HG03095 (cell line): ENCODE measurements at regions not wholly inside any gene's neighbourhood (a gene's known extent, or its start where the extent isn't known, plus 50 kb on each side); places are given as distances from the start of the nearest gene placed in this dataset.
"Not testable (repeated sequence)": the region's sequence is repeated elsewhere in the genome, so short reads cannot be mapped to it uniquely, and the experiment has no call there.

ENCODE experiments used
- ATAC-seq: cut with Tn5 transposase; IDR thresholded peaks from one replicate; pipeline ENCODE4 v1.9.1; 2021; ENCODE audit warnings: moderate library complexity; ENCODE audit not compliant: unreplicated experiment

DNA sequence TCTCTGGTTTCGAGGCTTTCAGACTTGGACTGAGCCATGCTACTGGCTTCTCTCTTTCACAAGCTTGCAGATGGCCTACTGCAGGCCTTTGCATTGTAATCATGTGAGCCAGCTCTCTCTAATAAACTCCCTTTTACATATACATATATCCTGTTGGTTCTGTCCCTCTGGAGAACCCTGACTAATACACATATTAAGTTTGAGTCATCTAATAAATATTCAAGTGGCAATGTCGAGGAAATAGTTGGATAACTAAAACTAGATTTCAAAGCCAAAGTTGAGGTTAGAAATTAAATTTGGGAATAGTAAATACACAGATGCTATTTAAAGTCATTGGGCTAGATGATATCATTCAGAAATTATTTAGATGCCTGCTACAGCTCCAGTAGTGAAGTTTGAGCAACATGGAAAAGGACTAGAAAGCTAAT lies 1343.4 kb downstream of the GRIK2 start:
- ATAC-seq = no peak

DNA sequence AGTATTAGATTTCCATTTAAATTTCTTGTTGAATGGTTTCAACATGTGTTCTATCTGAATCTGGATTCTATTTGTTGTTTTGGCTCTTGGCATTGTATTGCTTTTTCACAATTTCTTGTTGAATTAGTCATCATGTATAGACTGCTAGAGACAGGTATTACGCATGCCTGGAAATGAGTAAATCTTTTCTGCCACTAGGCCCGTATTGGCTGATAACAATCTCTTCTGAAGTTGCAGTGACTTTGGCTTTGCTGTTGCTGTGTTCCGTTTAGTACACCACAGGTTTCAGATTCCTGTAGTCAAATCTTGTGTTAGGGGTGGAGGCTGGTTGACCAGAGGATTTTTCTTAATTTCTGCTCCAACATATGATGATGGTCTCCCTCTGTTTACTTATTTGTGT lies 1339.4 kb downstream of the GRIK2 start:
- ATAC-seq = no peak

DNA sequence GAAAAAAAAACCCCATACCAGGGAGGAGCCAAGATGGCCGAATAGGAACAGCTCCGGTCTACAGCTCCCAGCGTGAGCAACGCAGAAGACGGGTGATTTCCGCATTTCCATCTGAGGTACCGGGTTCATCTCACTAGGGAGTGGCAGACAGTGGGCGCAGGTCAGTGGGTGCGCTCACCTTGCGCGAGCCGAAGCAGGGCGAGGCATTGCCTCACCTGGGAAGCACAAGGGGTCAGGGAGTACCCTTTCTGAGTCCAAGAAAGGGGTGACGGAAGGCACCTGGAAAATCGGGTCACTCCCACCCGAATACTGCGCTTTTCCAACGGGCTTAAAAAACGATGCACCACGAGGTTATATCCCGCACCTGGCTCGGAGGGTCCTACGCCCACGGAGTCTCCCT lies 1328.6 kb downstream of the GRIK2 start:
- ATAC-seq = not testable (repeated sequence)

DNA sequence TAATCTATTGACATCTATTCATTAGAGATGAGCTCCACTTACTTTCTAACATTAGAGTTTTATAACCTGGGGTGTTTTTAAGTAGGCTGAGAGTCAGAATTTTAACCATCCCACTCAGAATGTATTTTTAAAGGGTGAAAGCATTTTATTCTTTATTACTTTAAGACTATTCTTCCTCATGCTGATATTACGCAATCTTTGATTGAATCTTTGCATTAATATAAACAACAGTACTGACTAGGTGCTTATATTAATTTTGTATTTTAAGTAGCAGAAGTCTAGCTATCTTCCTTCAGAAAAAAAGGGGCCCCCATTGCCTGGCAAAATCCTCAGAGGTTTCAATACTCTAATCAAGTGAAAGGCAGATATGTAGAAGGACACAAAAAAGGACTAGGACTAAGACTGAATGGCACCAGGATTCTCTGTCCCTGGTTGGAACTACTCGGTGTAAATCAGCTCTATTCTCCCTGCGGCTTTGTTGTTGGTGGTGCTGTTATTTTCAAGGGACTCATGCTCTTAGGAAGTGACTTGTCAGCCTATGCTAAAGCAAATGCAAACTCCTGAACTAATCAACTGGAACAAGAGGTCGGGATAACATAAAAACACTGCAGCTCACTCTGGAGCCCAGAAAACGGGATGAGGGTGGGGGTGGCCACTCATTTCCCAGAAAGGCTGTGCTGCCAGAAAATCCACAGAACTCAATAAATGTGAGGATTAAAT lies 1324.4 kb downstream of the GRIK2 start:
- ATAC-seq = no peak

DNA sequence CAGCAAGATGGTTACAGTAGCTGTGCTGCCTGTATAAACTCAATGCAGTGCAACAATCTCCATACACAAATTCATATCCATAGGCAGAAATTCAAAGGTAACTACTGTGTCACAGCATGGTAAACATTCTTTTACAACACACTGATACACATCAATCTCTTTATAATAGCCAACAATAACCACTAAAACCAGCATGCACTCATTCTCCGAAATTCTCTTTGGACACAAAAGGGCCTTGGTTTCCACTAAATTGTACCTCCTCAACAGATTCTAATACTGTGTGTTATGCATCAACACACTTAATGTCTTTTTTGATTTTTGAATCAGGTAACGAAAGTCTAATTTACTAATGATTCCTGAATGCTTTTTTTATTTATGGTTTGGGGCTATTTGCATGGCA lies 1323.7 kb downstream of the GRIK2 start:
- ATAC-seq = no peak

DNA sequence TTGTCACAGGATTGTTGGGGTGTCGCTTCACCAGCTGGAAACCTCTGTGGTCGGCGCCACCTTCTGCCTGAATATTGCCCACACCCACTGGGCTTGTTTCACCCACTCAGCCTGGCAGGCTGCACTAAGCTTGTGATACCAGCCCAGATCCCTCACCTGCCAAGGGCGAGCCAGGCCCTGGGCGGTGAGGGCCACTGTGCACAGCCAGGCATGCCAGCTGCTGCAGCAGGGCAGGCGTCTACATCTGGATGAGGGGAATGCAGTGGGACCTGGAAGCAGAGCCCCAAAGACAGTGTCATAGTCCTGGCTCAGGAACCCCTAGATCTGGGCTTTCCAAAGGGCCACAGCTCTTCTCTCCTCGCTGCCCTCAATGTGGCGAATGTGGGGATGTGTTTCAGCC lies 1307.5 kb downstream of the GRIK2 start:
- ATAC-seq = no peak

DNA sequence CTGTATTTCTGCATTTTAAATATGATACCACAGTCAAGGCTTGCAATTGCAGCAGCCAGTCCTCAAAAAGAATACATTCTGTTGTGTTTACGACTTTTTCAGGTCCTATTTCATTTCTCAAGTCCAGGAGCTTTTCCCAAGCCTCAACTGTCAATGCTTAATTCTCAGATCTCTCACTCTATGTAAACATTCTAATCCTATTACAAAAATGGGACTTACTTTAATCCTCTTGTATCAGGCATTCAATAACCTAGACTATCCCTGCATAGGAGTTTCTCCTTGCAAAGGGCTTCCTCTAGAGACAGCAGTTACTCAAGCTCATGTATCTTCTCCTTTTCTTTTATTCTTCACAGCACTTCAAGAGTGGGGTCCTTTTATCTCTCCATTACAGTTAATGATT lies 1293.0 kb downstream of the GRIK2 start:
- no peak for ATAC-seq

DNA sequence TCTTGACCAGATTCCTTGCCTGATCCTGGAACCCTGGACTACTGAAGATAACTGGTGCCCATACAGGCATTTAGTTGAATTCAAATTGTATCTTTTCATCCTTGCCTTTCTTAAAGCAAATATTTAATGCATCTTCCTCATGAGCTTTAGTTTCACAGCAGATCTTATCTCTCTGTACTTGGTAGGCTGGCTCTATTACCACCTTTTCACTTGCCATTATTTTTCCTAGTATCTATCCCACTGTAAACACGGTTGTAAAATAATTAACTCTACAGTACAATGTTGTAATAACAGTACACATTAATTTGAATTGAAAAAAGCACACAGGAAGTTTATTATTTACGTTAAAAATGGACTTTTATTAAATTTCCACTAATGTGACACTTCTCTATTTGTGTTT lies 1286.9 kb downstream of the GRIK2 start:
- no peak for ATAC-seq

DNA sequence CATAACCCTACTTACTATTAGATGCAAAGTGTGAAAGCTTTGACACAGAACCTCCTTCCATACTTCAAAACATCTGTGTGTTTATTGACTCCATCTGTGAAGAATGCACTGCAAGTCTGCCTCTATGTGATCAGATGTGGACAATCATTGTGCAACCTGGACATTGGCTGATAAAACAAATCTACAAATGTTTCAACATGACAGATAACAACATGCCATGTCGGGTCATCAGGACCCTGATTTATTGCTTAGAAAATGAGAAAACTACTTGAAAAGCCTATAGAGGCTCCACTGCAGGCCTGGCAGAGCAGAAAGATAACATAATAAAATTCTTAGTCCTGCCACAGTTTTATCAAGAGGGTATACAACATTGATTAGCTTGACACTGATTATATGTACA lies 1286.4 kb downstream of the GRIK2 start:
- ATAC-seq = no peak

DNA sequence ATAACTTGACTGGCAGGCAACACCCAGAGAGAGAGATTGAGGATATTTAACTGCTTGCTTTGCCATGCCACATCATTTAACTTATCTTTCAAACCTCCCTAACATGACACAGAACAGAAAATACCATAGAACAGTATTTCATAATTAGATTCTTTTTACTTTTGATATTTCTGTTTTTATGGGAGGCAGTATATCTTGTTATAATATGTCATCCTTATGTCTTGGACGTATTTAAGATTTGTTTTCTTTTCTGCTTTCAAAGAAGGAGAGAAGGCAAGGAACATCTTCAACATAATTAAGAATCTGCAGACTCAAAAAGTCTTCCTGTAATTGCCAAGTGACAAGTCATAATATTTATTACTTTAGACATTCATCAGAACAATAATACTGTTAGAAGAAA lies 1283.7 kb downstream of the GRIK2 start:
- ATAC-seq = no peak

DNA sequence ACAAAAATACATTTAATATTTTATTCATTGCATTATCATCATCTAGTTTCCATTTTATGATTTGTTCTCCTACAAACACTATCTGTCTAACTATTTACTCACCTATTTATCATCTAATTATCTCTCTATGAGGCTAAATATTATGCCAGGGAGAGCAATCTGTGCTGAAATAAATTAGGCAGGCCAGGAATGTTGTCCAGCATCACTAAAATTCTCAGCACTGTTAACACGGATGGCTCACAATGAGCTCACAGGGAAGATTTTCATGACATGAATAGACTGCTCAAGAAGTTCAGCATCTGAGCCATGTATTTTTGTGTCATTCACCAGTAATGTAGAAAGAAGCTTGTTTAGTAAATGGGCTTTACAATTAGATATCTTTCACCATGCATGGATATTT lies 1277.2 kb downstream of the GRIK2 start:
- ATAC-seq = no peak

DNA sequence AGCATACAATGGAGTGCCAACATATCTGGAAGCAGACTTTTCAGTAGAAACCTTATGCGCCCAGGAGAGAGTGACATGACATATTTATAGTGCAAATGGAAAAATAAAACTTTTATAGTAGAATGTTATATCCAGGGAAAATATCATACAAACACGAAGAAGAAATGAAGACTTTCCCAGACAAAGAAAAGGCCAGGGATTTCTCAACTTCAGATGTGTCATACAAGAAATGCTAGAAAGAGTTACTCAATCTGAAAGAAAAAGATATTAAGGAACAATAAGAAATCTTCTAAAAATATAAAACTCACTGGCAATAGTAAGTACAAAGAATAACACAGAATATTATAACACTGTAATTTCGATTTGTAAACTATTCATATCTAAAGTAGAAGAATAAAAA lies 1269.3 kb downstream of the GRIK2 start:
- ATAC-seq = no peak

DNA sequence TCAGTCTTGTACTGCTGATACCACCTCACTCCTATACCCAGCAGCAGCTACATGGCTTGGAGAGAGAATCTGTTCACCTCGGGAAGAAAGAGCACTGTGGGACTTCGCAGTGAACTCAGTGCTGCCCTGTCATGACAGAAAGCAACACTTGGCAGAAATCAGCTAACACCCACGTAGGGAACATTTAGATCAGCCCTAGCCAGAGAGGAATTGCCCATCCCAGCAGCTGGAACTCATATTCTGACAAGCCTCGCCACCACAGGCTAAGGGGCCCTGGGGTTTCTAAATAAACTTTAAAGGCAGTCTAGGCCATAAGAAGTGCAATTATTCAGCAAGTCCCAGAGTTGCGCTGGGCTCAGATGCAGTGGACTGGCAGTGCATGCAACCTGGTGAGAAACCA lies 1266.8 kb downstream of the GRIK2 start:
- ATAC-seq = no peak

DNA sequence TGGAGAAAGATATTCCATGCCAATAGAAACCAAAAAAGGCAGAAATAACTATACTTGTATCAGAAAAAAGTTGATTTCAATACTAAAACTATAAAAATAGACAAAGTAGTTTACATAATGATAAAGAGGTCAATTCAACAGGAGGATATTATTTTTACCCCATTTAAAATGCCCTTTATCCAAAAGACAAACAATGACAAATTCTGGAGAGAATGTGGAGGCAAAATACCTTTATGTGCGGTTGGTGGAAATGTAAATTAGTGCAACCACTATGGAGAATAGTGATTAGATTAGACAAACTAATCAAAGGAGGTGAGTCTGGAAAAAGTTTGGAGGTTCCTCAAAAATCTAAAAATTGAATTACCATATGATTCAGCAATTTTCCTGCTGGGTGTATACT lies 1262.3 kb downstream of the GRIK2 start:
- no peak for ATAC-seq

DNA sequence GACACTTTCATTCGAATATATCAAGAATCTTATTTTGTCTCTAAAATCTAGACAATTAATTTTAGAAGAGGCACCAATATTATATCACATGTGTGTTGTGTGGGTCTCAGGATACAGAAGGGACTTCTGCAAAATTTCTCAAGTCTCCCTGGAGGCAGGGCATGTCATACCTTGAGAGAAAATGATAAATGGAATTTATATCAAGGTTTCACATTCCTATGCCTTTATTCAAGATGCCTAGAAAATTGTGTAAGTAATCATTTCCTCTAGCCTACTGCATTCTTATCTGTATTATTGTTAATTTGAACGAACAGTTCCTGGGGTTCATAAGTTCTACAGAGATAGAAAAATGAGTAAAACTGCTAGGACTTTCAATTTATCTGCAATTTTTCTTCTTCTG lies 1247.9 kb downstream of the GRIK2 start:
- no peak for ATAC-seq

DNA sequence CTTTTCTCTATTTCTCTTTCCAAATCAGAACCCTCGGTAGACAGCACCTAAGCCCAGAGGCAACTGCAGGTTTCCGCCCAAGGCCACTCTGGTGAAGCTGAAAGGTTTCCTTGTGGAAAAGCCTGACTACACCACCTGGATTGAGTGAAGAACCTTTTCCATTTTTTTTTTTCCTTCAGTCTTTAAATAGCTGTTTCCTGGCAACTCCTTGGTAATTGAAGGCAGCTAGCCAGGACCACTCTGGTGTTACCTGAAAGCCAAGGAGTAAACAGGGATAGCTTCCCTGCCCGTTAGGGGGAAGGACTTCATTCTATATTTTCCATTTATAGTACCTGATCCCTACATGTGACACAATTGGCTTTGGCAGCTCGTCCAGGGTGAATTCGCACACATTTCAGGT lies 1238.4 kb downstream of the GRIK2 start:
- ATAC-seq = no peak

DNA sequence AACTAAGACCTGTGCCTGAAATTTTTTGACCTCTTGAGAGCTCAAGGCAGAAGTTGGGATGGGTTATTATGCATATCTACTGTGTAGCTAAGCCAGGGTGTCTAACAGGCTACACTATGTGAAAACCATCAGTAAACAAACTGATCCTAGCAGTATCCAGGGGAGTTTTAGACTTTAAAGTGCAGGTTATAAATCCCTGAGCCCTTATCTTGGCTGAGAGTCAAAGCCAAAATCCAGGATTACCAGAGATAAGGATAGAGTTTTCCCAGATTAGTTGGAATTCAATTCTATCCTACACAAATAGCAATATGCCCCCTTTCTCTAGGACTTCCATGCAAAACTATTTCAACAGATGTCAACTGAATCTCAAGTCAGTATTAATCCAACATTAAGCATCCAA lies 1229.7 kb downstream of the GRIK2 start:
- no peak for ATAC-seq

DNA sequence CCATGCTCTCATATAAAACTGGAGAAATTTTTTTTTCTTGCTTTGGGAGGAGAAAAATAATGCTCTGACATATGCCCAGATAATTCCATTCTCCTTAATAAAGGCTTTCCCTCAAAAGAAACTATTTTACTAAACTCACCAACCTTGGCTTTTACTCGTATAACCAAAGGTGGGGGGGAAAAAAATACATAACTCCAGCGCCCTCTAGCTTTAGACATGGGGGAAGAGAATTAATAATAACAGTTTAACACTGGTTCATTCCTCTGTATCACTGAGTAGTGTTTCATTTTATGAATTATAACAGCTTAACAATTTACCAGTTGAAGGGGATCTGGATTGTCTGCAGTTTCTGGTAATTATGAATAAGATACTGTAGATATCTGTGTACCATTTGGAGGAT lies 1226.1 kb downstream of the GRIK2 start:
- no peak for ATAC-seq

DNA sequence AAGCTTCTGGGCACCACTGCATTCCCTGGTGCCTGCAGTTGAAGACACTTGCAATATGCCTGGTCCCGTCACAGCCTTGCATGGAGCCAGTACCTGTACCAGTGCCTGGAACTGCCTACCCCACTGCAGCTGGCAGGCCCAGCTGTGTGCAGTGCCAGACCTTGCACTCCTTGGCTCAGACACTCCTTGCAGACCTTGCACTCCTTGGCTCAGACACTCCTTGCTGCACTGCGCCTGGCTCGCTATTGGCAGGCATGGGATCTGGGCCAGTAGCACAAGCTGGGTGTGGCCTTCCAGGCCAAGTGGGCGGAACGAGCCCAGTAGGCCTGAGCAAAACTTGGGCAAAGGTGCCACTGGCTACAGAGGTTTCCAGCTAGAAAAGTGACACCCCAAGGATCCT lies 1189.1 kb downstream of the GRIK2 start:
- no peak for ATAC-seq

DNA sequence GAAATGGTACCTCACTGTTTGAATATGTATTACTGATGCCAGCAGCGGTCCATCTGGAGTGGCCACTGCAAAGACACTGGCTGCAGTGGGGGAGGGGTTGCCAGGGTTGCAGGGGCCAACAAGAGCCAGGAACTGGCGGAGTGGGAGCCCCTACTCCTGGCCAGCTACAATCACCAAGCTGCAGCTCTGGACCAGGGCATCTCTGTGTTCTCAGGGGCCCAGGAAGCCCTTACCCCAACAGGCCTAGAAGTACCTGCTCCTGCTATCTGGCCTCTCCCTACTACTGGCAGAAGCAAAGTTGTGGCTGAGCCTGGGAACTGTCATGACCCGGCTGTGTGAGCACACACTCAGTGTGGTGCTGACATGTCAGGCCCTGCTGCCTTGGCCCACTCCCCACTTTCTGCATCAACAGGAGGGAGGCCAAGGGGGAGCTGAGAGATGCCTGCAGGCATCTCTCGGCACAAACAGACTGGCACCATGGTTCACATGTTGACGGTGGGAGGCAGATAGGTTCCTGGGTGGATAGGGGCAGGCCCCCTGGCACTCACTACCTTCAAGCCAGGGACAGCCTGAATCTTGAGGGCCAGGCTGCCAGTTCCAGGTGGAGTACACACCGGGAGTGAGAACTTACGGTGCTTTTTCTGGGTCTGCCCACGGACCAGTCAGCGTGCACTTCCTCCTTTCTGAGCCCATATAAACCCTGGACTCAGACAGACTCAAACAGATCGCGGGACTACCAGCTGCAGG lies 1188.0 kb downstream of the GRIK2 start:
- ATAC-seq = no peak

DNA sequence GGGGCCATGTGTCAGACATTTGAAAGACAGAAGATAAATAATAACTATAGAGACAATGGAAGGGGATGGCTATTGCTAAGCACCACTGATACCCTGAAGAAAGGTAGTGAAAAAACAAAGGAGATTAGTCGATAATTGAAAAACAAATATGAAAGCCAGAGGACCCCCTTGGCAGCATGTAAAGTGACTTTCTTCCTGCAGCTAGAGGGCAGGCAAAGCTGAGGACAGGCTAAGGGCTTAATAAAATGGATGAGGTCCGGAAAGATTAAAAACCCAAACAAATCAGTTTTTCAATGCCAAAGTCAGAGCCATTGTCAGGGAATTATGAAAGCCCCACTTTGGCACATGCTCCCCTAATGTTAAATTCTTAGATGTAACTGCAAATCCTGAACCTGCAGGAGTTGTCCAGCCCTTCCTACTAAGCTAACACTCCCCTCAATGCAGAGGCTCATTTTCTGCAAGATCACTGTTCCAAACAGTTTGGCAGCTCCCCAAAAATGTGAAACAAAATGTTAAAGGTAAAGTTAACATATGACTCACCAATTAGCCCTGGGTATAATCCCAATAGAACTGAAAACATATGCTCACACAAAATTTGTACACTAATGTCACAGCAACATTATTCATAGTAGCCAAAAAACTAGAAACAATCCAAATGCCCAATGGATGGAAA lies 1177.9 kb downstream of the GRIK2 start:
- no peak for ATAC-seq

DNA sequence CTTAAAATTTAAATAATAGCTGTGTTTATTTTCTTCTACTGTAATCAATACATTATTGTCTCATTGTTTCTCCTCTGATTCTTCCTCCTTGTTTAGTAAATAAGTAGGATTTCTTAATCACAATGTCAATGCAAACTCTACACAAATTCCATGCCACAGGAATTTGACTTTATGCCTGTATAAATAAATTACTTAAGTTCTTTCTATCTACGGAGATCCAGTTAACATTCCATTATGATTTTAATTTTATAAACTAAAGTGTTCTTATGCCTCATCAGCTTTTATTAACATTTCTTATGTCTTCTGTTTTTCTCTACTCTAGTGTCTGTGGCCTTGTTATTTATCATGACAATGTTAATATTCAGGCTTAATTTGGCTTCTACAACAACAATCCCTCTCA lies 1169.2 kb downstream of the GRIK2 start:
- ATAC-seq = no peak
